ENCODE measurements at regions not wholly inside any gene's neighbourhood (a gene's known extent, or its start where the extent isn't known, plus 50 kb on each side); places are given as distances from the start of the nearest gene placed in this dataset.

DNA sequence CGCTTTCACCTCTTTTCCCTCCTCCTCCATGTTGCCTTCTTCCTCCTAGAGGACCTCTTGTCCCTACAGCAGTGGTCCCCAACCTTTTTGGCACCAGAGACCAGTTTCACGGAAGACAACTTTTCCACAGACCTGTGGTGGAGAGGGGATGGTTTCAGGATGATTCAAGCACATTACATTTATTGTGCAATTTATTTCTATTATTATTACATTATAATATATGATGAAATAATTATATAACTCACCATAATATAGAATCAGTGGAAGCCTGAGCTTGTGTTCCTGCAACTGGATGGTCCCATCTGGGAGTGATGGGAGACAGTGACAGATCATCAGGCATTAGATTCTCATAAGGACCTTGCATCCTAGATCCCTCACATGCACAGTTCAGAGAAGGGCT lies 152.2 kb upstream of the NCKAP5 start:
- Histone ChIP-seq H3K36me3 (no peaks in the 10 kb centered on the region), H3K4me3 (replicated peaks in 1 of 3) (no peak overlapping the region), H3K27me3 (no peaks in the 10 kb centered on the region), H3K9me3 (no peaks in the 10 kb centered on the region), H3K27ac (no peak overlapping the region), H3K4me1 (no peaks in the 10 kb centered on the region)
- WGBS, 2 donors: 90 to 93% methylated on average over 2 of the region's 2 CpGs
- no peak for DNase-seq
- intact Hi-C loops (cut with DNase I): no loop called here
- TF ChIP-seq POLR2A (IDR thresholded peaks at IDR 0.05): no peak
- TF ChIP-seq, protein P1, sequence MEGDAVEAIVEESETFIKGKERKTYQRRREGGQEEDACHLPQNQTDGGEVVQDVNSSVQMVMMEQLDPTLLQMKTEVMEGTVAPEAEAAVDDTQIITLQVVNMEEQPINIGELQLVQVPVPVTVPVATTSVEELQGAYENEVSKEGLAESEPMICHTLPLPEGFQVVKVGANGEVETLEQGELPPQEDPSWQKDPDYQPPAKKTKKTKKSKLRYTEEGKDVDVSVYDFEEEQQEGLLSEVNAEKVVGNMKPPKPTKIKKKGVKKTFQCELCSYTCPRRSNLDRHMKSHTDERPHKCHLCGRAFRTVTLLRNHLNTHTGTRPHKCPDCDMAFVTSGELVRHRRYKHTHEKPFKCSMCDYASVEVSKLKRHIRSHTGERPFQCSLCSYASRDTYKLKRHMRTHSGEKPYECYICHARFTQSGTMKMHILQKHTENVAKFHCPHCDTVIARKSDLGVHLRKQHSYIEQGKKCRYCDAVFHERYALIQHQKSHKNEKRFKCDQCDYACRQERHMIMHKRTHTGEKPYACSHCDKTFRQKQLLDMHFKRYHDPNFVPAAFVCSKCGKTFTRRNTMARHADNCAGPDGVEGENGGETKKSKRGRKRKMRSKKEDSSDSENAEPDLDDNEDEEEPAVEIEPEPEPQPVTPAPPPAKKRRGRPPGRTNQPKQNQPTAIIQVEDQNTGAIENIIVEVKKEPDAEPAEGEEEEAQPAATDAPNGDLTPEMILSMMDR (IDR thresholded peaks at IDR 0.05): no peak

DNA sequence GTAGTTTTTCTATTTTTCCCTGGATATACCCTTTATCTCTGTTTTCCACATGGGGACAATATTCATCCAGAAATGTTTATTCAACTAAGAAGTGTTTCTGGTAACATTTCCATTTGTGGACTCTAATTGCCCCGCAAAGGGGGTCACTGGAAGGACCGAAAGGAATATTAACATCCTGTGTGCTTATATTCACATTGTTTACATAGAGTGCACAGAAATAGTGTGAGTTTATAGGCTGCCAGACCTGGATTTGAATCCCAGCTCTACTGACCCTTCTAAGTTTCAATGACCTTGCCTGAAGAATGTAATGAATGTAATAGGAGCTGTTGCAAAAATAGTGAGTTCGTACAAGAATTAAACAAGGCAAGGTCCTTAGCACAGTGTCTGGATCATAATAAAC lies 152.9 kb upstream of the NCKAP5 start:
- DNase-seq: no peak
- intact Hi-C loops (cut with DNase I): no loop called here
- WGBS, 2 donors: 82 to 83% methylated on average over 3 of the region's 3 CpGs
- no peaks in the 10 kb centered on the region for H3K36me3 ChIP-seq
- H3K27me3 ChIP-seq: no peaks in the 10 kb centered on the region
- no peak overlapping the region for H3K27ac ChIP-seq
- no peaks in the 10 kb centered on the region for H3K9me3 ChIP-seq
- TF ChIP-seq, protein P1 (IDR thresholded peaks at IDR 0.05): no peak
- no peak overlapping the region for H3K4me3 ChIP-seq (replicated peaks in 1 of 3)
- no peaks in the 10 kb centered on the region for H3K4me1 ChIP-seq

DNA sequence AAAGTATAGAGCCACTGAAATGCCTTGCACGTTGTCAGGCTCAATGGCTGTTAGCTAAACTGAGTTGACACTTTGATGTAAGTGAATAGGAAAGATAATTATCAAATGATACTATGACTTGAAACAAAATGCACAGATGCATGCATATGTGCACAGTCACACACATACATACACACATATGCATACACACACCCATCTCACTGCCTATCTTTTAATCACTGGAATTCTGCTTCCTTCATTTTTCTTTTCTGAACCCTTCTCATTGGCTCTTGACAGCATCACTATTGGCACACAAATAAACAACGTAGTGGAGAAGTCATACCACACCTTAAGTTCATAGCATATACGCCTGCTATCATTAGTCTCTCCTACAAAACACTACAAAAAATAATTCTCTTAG lies 154.9 kb upstream of the NCKAP5 start:
- Histone ChIP-seq H3K4me3 (replicated peaks in 1 of 3) (no peak overlapping the region), H3K9me3 (no peaks in the 10 kb centered on the region), H3K36me3 (no peaks in the 10 kb centered on the region), H3K4me1 (no peaks in the 10 kb centered on the region), H3K27me3 (no peaks in the 10 kb centered on the region), H3K27ac (no peak overlapping the region)
- TF ChIP-seq, protein P1 (IDR thresholded peaks at IDR 0.05): no peak
- TF ChIP-seq POLR2A (IDR thresholded peaks at IDR 0.05): no peak
- intact Hi-C loops (cut with DNase I): no loop called here
- no peak for DNase-seq
- WGBS, 2 donors: 89 to 92% methylated on average over 3 of the region's 3 CpGs

DNA sequence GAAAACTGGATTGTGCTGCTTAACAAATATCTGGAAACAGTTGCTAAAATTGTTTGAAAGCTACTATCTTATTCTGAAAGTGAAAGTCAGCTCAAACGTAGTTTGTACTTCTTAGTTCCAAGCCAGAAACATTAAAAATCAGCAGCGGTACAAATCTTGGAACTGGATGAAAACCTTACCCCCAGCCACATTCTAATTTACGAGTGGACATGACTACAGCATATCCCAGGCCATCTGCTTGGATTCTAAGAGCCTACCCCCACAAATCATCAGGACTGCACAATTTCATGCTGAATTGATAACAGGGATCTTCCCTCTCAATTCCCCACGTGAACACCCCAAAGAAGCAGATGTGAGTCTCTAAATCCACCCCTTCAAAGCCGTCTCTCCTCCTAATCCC lies 158.7 kb upstream of the NCKAP5 start:
- no peak for TF ChIP-seq POLR2A (IDR thresholded peaks at IDR 0.05)
- TF ChIP-seq, protein P1 (IDR thresholded peaks at IDR 0.05): no peak
- DNase-seq: no peak
- no peaks in the 10 kb centered on the region for H3K9me3 ChIP-seq
- 60 to 72% methylated on average over 5 of the region's 5 CpGs for WGBS, 2 donors
- no peaks in the 10 kb centered on the region for H3K36me3 ChIP-seq
- intact Hi-C loops (cut with DNase I): no loop called here
- H3K4me1 ChIP-seq: no peaks in the 10 kb centered on the region
- no peaks in the 10 kb centered on the region for H3K27me3 ChIP-seq
- H3K4me3 ChIP-seq (replicated peaks in 1 of 3): no peak overlapping the region
- no peak overlapping the region for H3K27ac ChIP-seq

DNA sequence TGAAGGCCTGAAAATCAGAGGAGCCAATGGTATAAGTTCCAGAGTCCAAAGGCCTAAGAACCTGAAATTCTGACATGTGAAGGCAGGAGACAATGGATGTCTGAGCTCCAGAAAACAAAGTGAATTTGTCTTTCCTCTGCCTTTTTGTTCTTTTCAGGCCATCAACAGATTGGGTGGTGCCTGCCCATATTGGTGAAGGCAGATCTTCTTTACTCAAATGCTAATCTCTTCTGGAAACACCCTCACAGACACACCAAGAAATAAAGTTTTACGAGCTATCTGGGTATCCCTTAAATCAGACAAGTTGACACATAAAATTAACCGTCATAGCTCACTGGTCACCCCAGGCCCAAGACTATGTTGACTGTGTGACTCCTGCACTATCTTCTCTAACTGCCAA lies 163.8 kb upstream of the NCKAP5 start:
- no peak for DNase-seq
- no peak overlapping the region for H3K27ac ChIP-seq
- no peaks in the 10 kb centered on the region for H3K4me1 ChIP-seq
- intact Hi-C loops (cut with DNase I): no loop called here
- no peak overlapping the region for H3K4me3 ChIP-seq (replicated peaks in 1 of 3)
- H3K9me3 ChIP-seq: no peaks in the 10 kb centered on the region
- whole genome bisulfite sequencing, 2 donors: 90 to 100% methylated on average over 2 of the region's 2 CpGs
- no peaks in the 10 kb centered on the region for H3K36me3 ChIP-seq
- no peaks in the 10 kb centered on the region for H3K27me3 ChIP-seq
- TF ChIP-seq, protein P1 (IDR thresholded peaks at IDR 0.05): no peak
- no peak for TF ChIP-seq POLR2A (IDR thresholded peaks at IDR 0.05)
